Panc1 (cell line): ENCODE measurements at regions not wholly inside any gene's neighbourhood (a gene's known extent, or its start where the extent isn't known, plus 50 kb on each side); places are given as distances from the start of the nearest gene placed in this dataset.

Experiments
- ATAC-seq: fragments of 200-7000 bp; cut with Tn5 transposase; 2 replicates; pipeline ENCODE4 v1.9.1; 2020; ENCODE audit warnings: mild to moderate bottlenecking, moderate library complexity
- BruUV-seq: library from RNA; stranded (reverse); fragments of 400-500 nt; replicated peaks from 2 replicates; lab custom pipeline; 2021; lab: Mats Ljungman, UMichigan
- CTCF ChIA-PET: fragments of 300-600 bp; sonication (Branson Sonifier 250); formaldehyde crosslinking; loops from one replicate; lab custom pipeline; 2022; ENCODE audit warnings: antibody characterized with exemption; lab: Charles Lee
- POLR2A ChIA-PET: fragments of 300-600 bp; sonication (Branson Sonifier 250); formaldehyde crosslinking; loops from one replicate; lab custom pipeline; 2022; ENCODE audit warnings: antibody characterized with exemption; lab: Charles Lee
- DNase-seq: peaks from one replicate; pipeline ENCODE4 v3.0.0-alpha.2; 2010; ENCODE audit warnings: low read depth, low spot score
- H3K27ac ChIP-seq: 2 replicates; pipeline ENCODE4 v1.5.1; 2011; ENCODE audit warnings: mild to moderate bottlenecking, low read length, inconsistent platforms
- H3K27me3 ChIP-seq: fragments of 200-500 bp; sonication (Bioruptor generic); 2 replicates; pipeline ENCODE4 v1.6.0; 2014; ENCODE audit warnings: low read length, inconsistent platforms; ENCODE audit not compliant: control insufficient read depth, insufficient read depth
- H3K36me3 ChIP-seq: fragments of 200-500 bp; sonication (Bioruptor generic); 2 replicates; pipeline ENCODE4 v1.5.1; 2014; ENCODE audit warnings: inconsistent platforms, mild to moderate bottlenecking, low read length, moderate library complexity; ENCODE audit not compliant: control insufficient read depth, insufficient read depth
- H3K4me1 ChIP-seq: 2 replicates; pipeline ENCODE4 v1.5.1; 2011; ENCODE audit warnings: inconsistent platforms, mild to moderate bottlenecking, low read length, moderate library complexity; ENCODE audit not compliant: control insufficient read depth, insufficient read depth
- H3K4me3 ChIP-seq, 2 experiments: 2 replicates each; pipeline ENCODE4 v1.5.1; 2011 to 2012; ENCODE audit warnings: low read depth in 2 of 2, low read length in 2 of 2, mild to moderate bottlenecking in 2 of 2, inconsistent platforms in 1 of 2, moderate library complexity in 1 of 2
- H3K9me3 ChIP-seq: fragments of 200-500 bp; sonication (Bioruptor generic); 2 replicates; pipeline ENCODE4 v1.5.1; 2014; ENCODE audit warnings: low read depth, mild to moderate bottlenecking, inconsistent platforms, low read length, moderate library complexity; ENCODE audit not compliant: control insufficient read depth, insufficient read depth
- POLR2AphosphoS5 ChIP-seq: IDR thresholded peaks from 2 replicates; pipeline ENCODE4 v1.6.1; 2012; ENCODE audit warnings: mild to moderate bottlenecking, low read depth, low read length, moderate library complexity
- SIN3A ChIP-seq: IDR thresholded peaks from 2 replicates; pipeline ENCODE4 v1.6.1; 2012; ENCODE audit warnings: low read depth, mild to moderate bottlenecking, low read length, moderate library complexity, borderline replicate concordance; ENCODE audit not compliant: insufficient read depth
- TCF7L2 ChIP-seq: IDR thresholded peaks from 2 replicates; pipeline ENCODE4 v1.6.1; 2011; ENCODE audit warnings: mild to moderate bottlenecking, low read depth, low read length, inconsistent platforms
- in situ Hi-C: cut with HindIII; loops from 2 replicates; pipeline ENCODE4 v1.10.0; 2016; ENCODE audit warnings: low sequenced_read_pairs, low pct_unique_long_range_greater_than_20kb
- intact Hi-C: fragments of 100-400 bp; cut with micrococcal nuclease; formaldehyde crosslinking; loops from one replicate; pipeline ENCODE4 v1.10.0; 2022; ENCODE audit not compliant: unreplicated experiment
- TF ChIP-seq, protein P1 (sequence below): fragments of 450-650 bp; IDR thresholded peaks from 2 replicates; pipeline ENCODE4 v1.5.1; 2017; ENCODE audit warnings: mild to moderate bottlenecking
- TF ChIP-seq, protein P2 (sequence below), 2 experiments: IDR thresholded peaks; 2 replicates each; pipeline ENCODE4 v1.6.1; 2011 to 2012; ENCODE audit warnings: low read depth in 2 of 2, control low read depth in 1 of 2, low read length in 1 of 2, mild to moderate bottlenecking in 1 of 2, moderate library complexity in 1 of 2; ENCODE audit not compliant: insufficient read depth in 1 of 2

DNA sequence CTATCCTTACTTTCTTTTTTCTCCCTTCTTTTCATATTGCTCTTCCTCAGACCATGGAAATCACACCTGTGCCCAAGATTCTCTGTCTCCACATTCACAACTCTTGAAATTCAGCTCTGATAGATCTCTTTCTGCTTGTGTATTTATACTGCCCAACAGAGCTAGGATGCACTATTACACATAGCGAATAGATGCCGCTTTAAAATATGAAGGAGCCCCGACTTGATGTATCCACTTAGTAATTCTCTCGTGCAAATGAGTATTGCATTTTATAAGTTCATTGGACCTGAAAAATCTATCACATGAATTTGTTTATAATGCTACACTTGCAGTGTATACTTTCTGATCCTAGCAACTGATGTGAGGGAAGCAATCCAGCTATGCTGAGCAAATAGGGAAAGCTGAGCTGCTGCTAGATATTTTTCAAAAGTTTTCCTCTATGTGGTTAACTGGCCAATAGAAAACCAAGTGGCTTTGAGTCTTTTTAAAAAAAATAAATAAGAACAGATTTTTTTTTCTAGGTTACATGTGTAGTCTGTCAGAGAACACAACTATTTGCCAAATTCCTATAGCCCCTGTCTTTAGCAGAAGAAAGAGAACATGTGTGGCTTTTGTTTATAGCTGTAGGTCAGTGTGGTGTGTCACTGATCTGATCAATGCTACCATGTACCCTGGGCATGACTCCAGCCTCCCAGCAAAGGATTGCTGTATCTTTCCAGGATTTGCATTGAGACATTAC is 64.3 kb upstream of the LEKR1 start:
- TF ChIP-seq, protein P1, sequence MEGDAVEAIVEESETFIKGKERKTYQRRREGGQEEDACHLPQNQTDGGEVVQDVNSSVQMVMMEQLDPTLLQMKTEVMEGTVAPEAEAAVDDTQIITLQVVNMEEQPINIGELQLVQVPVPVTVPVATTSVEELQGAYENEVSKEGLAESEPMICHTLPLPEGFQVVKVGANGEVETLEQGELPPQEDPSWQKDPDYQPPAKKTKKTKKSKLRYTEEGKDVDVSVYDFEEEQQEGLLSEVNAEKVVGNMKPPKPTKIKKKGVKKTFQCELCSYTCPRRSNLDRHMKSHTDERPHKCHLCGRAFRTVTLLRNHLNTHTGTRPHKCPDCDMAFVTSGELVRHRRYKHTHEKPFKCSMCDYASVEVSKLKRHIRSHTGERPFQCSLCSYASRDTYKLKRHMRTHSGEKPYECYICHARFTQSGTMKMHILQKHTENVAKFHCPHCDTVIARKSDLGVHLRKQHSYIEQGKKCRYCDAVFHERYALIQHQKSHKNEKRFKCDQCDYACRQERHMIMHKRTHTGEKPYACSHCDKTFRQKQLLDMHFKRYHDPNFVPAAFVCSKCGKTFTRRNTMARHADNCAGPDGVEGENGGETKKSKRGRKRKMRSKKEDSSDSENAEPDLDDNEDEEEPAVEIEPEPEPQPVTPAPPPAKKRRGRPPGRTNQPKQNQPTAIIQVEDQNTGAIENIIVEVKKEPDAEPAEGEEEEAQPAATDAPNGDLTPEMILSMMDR, result peak; percentile 35; the same call in 1 of the 2 replicates
- TF ChIP-seq, protein P2, sequence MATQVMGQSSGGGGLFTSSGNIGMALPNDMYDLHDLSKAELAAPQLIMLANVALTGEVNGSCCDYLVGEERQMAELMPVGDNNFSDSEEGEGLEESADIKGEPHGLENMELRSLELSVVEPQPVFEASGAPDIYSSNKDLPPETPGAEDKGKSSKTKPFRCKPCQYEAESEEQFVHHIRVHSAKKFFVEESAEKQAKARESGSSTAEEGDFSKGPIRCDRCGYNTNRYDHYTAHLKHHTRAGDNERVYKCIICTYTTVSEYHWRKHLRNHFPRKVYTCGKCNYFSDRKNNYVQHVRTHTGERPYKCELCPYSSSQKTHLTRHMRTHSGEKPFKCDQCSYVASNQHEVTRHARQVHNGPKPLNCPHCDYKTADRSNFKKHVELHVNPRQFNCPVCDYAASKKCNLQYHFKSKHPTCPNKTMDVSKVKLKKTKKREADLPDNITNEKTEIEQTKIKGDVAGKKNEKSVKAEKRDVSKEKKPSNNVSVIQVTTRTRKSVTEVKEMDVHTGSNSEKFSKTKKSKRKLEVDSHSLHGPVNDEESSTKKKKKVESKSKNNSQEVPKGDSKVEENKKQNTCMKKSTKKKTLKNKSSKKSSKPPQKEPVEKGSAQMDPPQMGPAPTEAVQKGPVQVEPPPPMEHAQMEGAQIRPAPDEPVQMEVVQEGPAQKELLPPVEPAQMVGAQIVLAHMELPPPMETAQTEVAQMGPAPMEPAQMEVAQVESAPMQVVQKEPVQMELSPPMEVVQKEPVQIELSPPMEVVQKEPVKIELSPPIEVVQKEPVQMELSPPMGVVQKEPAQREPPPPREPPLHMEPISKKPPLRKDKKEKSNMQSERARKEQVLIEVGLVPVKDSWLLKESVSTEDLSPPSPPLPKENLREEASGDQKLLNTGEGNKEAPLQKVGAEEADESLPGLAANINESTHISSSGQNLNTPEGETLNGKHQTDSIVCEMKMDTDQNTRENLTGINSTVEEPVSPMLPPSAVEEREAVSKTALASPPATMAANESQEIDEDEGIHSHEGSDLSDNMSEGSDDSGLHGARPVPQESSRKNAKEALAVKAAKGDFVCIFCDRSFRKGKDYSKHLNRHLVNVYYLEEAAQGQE (IDR thresholded peaks at IDR 0.05; ENCODE audit: insufficient read depth in 1 of 2, low read depth in 2 of 2, low read length in 1 of 2), result no peak
- Histone ChIP-seq H3K27ac (no peak overlapping the region), H3K4me3 (no peak overlapping the region), H3K27me3 (no peaks in the 10 kb centered on the region), H3K4me1 (no peaks in the 10 kb centered on the region), H3K9me3 (no peaks in the 10 kb centered on the region), H3K36me3 (no peaks in the 10 kb centered on the region)
- intact Hi-C loops (no loop called here), in situ Hi-C loops (no loop called here)
- BruUV-seq, result no TSS peak
- DNase-seq (no peak), ATAC-seq (peak; percentile 73)
- POLR2A ChIA-PET, result no interaction called here
- CTCF ChIA-PET, result interaction anchor here (1.2 kb wide), 1 partner anchor 51 kb away, joined by 4 read pairs; no protein-coding TSS in a partner anchor

DNA sequence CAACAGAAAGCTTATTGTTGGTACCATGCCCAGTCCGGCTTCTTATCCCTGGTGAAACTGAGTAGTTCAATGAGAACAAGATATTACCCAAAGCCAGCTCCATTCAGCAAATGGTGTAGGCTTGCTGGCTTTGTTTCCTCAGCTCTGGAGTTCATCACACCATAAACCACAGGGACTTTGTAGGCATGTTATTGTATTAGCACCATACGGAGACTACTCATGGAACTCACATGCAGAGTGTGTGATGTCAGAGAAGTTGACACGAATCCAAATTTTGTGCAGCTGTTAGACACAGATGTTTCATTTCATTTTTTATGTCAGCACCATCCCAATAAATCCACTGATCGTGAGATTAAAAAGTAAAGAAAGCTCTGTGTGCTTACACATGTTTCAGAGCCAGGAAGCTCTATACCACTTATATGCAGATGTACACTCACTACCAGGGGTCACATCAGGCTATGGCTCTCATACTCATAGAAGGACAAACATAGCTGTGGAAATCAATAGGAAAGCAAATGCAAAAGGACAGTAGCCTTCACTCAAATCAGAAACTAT is 63.4 kb upstream of the LEKR1 start:
- H3K4me3 ChIP-seq, result no peak overlapping the region
- H3K27ac ChIP-seq, result no peak overlapping the region
- in situ Hi-C loops (no loop called here), intact Hi-C loops (no loop called here)
- no peaks in the 10 kb centered on the region for H3K27me3 ChIP-seq
- ChIA-PET POLR2A (no interaction called here), CTCF (interaction anchor here (1.2 kb wide), 1 partner anchor 51 kb away, joined by 4 read pairs; no protein-coding TSS in a partner anchor)
- no peaks in the 10 kb centered on the region for H3K4me1 ChIP-seq
- no peaks in the 10 kb centered on the region for H3K36me3 ChIP-seq
- ATAC-seq (peak; percentile 23; the same call in 1 of the 2 replicates), DNase-seq (no peak)
- TF ChIP-seq, protein P1, result no peak
- TF ChIP-seq, protein P2 (IDR thresholded peaks at IDR 0.05; ENCODE audit: insufficient read depth in 1 of 2, low read depth in 2 of 2, low read length in 1 of 2), result no peak
- TF ChIP-seq SIN3A (no peak), POLR2AphosphoS5 (no peak), TCF7L2 (no peak)
- BruUV-seq, result no TSS peak
- H3K9me3 ChIP-seq, result no peaks in the 10 kb centered on the region
